GM19351 (cell line): ENCODE measurements at regions not wholly inside any gene's neighbourhood (a gene's known extent, or its start where the extent isn't known, plus 50 kb on each side); places are given as distances from the start of the nearest gene placed in this dataset.
"Not testable (repeated sequence)": the region's sequence is repeated elsewhere in the genome, so short reads cannot be mapped to it uniquely, and the experiment has no call there.

Experiments
- ATAC-seq: cut with Tn5 transposase; IDR thresholded peaks from one replicate; pipeline ENCODE4 v1.9.1; 2021; ENCODE audit warnings: mild to moderate bottlenecking, moderate library complexity; ENCODE audit not compliant: unreplicated experiment

GRCh38 chr7:65146118-65146914 is 139.8 kb upstream of the ERV3-1 start:
- not testable (repeated sequence) for ATAC-seq

GRCh38 chr7:65145710-65146109 is 139.2 kb upstream of the ERV3-1 start:
- ATAC-seq: not testable (repeated sequence)

GRCh38 chr7:65145008-65145407 is 138.5 kb upstream of the ERV3-1 start:
- ATAC-seq: not testable (repeated sequence)

- not testable (repeated sequence) for ATAC-seq
Measured at GRCh38 chr7:65144557-65144956, 138.1 kb upstream of the ERV3-1 start.

GRCh38 chr7:65144119-65144518 is 137.6 kb upstream of the ERV3-1 start:
- not testable (repeated sequence) for ATAC-seq

- not testable (repeated sequence) for ATAC-seq
Measured at GRCh38 chr7:65141894-65142293, 135.4 kb upstream of the ERV3-1 start.

GRCh38 chr7:65141405-65141778 is 134.9 kb upstream of the ERV3-1 start:
- not testable (repeated sequence) for ATAC-seq

- ATAC-seq: not testable (repeated sequence)
Measured at GRCh38 chr7:65140543-65141404, 134.3 kb upstream of the ERV3-1 start.

GRCh38 chr7:65136850-65137249 is 130.4 kb upstream of the ERV3-1 start:
- ATAC-seq: not testable (repeated sequence)

GRCh38 chr7:65133087-65133486 is 126.6 kb upstream of the ERV3-1 start:
- ATAC-seq: not testable (repeated sequence)

GRCh38 chr7:65132256-65132655 is 125.8 kb upstream of the ERV3-1 start:
- ATAC-seq: not testable (repeated sequence)

- ATAC-seq: not testable (repeated sequence)
Measured at GRCh38 chr7:65127364-65127763, 120.9 kb upstream of the ERV3-1 start.

GRCh38 chr7:65124600-65124999 is 118.1 kb upstream of the ERV3-1 start:
- not testable (repeated sequence) for ATAC-seq

GRCh38 chr7:65105650-65106203 is 99.2 kb upstream of the ERV3-1 start:
- not testable (repeated sequence) for ATAC-seq

- not testable (repeated sequence) for ATAC-seq
Measured at GRCh38 chr7:65100499-65100898, 94.0 kb upstream of the ERV3-1 start.

- not testable (repeated sequence) for ATAC-seq
Measured at GRCh38 chr7:65081669-65082055, 75.2 kb upstream of the ERV3-1 start.

- ATAC-seq: peak; percentile 99
Measured at GRCh38 chr7:65080799-65081668, 74.5 kb upstream of the ERV3-1 start.

- not testable (repeated sequence) for ATAC-seq
Measured at GRCh38 chr7:65074959-65075358, 68.5 kb upstream of the ERV3-1 start.

- ATAC-seq: not testable (repeated sequence)
Measured at GRCh38 chr7:65073160-65073559, 66.7 kb upstream of the ERV3-1 start.

GRCh38 chr7:65071854-65072431 is 65.5 kb upstream of the ERV3-1 start:
- ATAC-seq: not testable (repeated sequence)
